Activated CD4-positive, alpha-beta T cell treated with anti-CD3 and anti-CD28 coated beads for 1 hour (primary cell): ENCODE measurements at regions not wholly inside any gene's neighbourhood (a gene's known extent, or its start where the extent isn't known, plus 50 kb on each side); places are given as distances from the start of the nearest gene placed in this dataset.
"Not testable (repeated sequence)": the region's sequence is repeated elsewhere in the genome, so short reads cannot be mapped to it uniquely, and the experiment has no call there.

Experiments
- DNase-seq: peaks from one replicate; pipeline ENCODE4 v3.0.0-alpha.2; 2020

- no peak for DNase-seq
These were observed 519.1 kb downstream of the RNF144A start for GRCh38 chr2:7436096-7436906.

GRCh38 chr2:7437141-7437540, 519.9 kb downstream of the RNF144A start:
- no peak for DNase-seq

GRCh38 chr2:7437716-7438632, 520.8 kb downstream of the RNF144A start:
- DNase-seq = no peak

- DNase-seq = no peak
These were observed 521.6 kb downstream of the RNF144A start for GRCh38 chr2:7438855-7439254.

GRCh38 chr2:7440977-7441376, 523.8 kb downstream of the RNF144A start:
- DNase-seq = no peak

- not testable (repeated sequence) for DNase-seq
These were observed 524.6 kb downstream of the RNF144A start for GRCh38 chr2:7441841-7442240.

GRCh38 chr2:7444626-7445025, 527.4 kb downstream of the RNF144A start:
- DNase-seq = no peak

GRCh38 chr2:7448578-7449264, 531.5 kb downstream of the RNF144A start:
- DNase-seq = no peak

- DNase-seq = no peak
These were observed 532.1 kb downstream of the RNF144A start for GRCh38 chr2:7449298-7449697.

- no peak for DNase-seq
These were observed 533.1 kb downstream of the RNF144A start for GRCh38 chr2:7450188-7450832.

GRCh38 chr2:7450833-7451190, 533.6 kb downstream of the RNF144A start:
- no peak for DNase-seq

GRCh38 chr2:7452110-7452876, 535.1 kb downstream of the RNF144A start:
- DNase-seq = no peak

- DNase-seq = no peak
These were observed 537.4 kb downstream of the RNF144A start for GRCh38 chr2:7454592-7454991.

GRCh38 chr2:7456762-7457161, 539.5 kb downstream of the RNF144A start:
- DNase-seq = no peak

- DNase-seq = no peak
These were observed 540.9 kb downstream of the RNF144A start for GRCh38 chr2:7458066-7458465.

- no peak for DNase-seq
These were observed 550.7 kb downstream of the RNF144A start for GRCh38 chr2:7467782-7468447.

GRCh38 chr2:7468448-7468828, 551.2 kb downstream of the RNF144A start:
- no peak for DNase-seq

- no peak for DNase-seq
These were observed 551.7 kb downstream of the RNF144A start for GRCh38 chr2:7468955-7469354.

GRCh38 chr2:7471185-7471584, 554.0 kb downstream of the RNF144A start:
- no peak for DNase-seq

- DNase-seq = no peak
These were observed 555.3 kb downstream of the RNF144A start for GRCh38 chr2:7472465-7472864.

- DNase-seq = no peak
These were observed 556.0 kb downstream of the RNF144A start for GRCh38 chr2:7473135-7473771.
